IMR-90 (cell line): ENCODE measurements at regions not wholly inside any gene's neighbourhood (a gene's known extent, or its start where the extent isn't known, plus 50 kb on each side); places are given as distances from the start of the nearest gene placed in this dataset.

Experiments used
- ATAC-seq: fragments of 200-7000 bp; cut with Tn5 transposase; 2 replicates; pipeline ENCODE4 v1.9.1; 2020; ENCODE audit warnings: low read depth, mild to moderate bottlenecking, moderate library complexity
- BruUV-seq: library from RNA; stranded (reverse); fragments of 400-500 nt; replicated peaks from 2 replicates; lab custom pipeline; 2021; lab: Mats Ljungman, UMichigan
- CTCF ChIA-PET: fragments of 300-600 bp; formaldehyde crosslinking; extraction: SDS; loops from one replicate; lab custom pipeline; 2021; ENCODE audit warnings: antibody characterized with exemption; lab: Yijun Ruan, JAX
- POLR2A ChIA-PET: fragments of 300-600 bp; sonication (Branson Sonifier 250); formaldehyde crosslinking; loops from one replicate; lab custom pipeline; 2022; ENCODE audit warnings: antibody characterized with exemption; ENCODE audit not compliant: unreplicated experiment; lab: Charles Lee
- DNase-seq: peaks from one replicate; pipeline ENCODE4 v3.0.0; 2013
- H2AFZ ChIP-seq: replicated peaks from 2 replicates; pipeline ENCODE3; 2013; ENCODE audit warnings: low read length, mild to moderate bottlenecking; ENCODE audit not compliant: poor library complexity
- H2AK5ac ChIP-seq: 2 replicates; pipeline ENCODE4 v1.6.1; 2013; ENCODE audit warnings: low read depth, low read length, inconsistent platforms
- H2AK9ac ChIP-seq: replicated peaks from 2 replicates; pipeline ENCODE3; 2013; ENCODE audit warnings: mild to moderate bottlenecking, low read depth, low read length, moderate library complexity; ENCODE audit not compliant: poor library complexity
- H2BK120ac ChIP-seq: 2 replicates; pipeline ENCODE4 v1.6.1; 2013; ENCODE audit warnings: low read depth, low read length, inconsistent platforms
- H2BK15ac ChIP-seq: 3 replicates; pipeline ENCODE4 v1.6.1; 2013; ENCODE audit warnings: low read depth, low read length, inconsistent platforms
- H2BK20ac ChIP-seq: 2 replicates; pipeline ENCODE4 v1.6.1; 2013; ENCODE audit warnings: low read depth, mild to moderate bottlenecking, inconsistent platforms, low read length, moderate library complexity
- H2BK5ac ChIP-seq: 2 replicates; pipeline ENCODE4 v1.6.1; 2013; ENCODE audit warnings: mild to moderate bottlenecking, low read depth, low read length, inconsistent platforms; ENCODE audit not compliant: poor library complexity, severe bottlenecking
- H3K14ac ChIP-seq: replicated peaks from 2 replicates; pipeline ENCODE4 v1.6.1; 2013; ENCODE audit warnings: low read depth, low read length, inconsistent platforms
- H3K18ac ChIP-seq: 2 replicates; pipeline ENCODE4 v1.6.1; 2013; ENCODE audit warnings: low read depth, low read length, control low read depth
- H3K23ac ChIP-seq: 2 replicates; pipeline ENCODE4 v1.6.1; 2013; ENCODE audit warnings: low read depth, low read length, inconsistent platforms
- H3K27ac ChIP-seq: 2 replicates; pipeline ENCODE4 v1.5.1; 2013; ENCODE audit warnings: mild to moderate bottlenecking, control low read depth, low read length; ENCODE audit not compliant: insufficient read depth
- H3K27me3 ChIP-seq: 2 replicates; pipeline ENCODE4 v1.6.1; 2013; ENCODE audit warnings: low read length; ENCODE audit not compliant: control insufficient read depth, insufficient read depth
- H3K36me3 ChIP-seq: 2 replicates; pipeline ENCODE4 v1.6.1; 2013; ENCODE audit warnings: low read length, mixed read lengths; ENCODE audit not compliant: control insufficient read depth, insufficient read depth
- H3K4ac ChIP-seq: 2 replicates; pipeline ENCODE4 v1.6.1; 2013; ENCODE audit warnings: low read depth, low read length, inconsistent platforms
- H3K4me1 ChIP-seq: 2 replicates; pipeline ENCODE4 v1.6.1; 2013; ENCODE audit warnings: low read length, mixed read lengths; ENCODE audit not compliant: control insufficient read depth, insufficient read depth
- H3K4me2 ChIP-seq: 2 replicates; pipeline ENCODE4 v1.6.1; 2013; ENCODE audit warnings: low read depth, mild to moderate bottlenecking, control low read depth, low read length, moderate library complexity
- H3K4me3 ChIP-seq: 2 replicates; pipeline ENCODE4 v1.5.1; 2013; ENCODE audit warnings: low read depth, mild to moderate bottlenecking, control low read depth, low read length, moderate library complexity; ENCODE audit not compliant: insufficient read depth
- H3K56ac ChIP-seq: 2 replicates; pipeline ENCODE4 v1.6.1; 2013; ENCODE audit warnings: low read length, inconsistent platforms; ENCODE audit not compliant: insufficient read depth; ENCODE audit errors: extremely low read depth
- H3K79me1 ChIP-seq, 2 experiments: 2 replicates each; pipeline ENCODE4 v1.6.1; 2013; ENCODE audit warnings: low read length in 2 of 2, inconsistent platforms in 1 of 2, low read depth in 1 of 2
- H3K9ac ChIP-seq: 2 replicates; pipeline ENCODE4 v1.6.1; 2013; ENCODE audit warnings: low read depth, low read length, control low read depth
- H3K9me1 ChIP-seq: 2 replicates; pipeline ENCODE4 v1.6.1; 2013; ENCODE audit warnings: low read length, inconsistent platforms; ENCODE audit not compliant: insufficient read depth
- H3K9me3 ChIP-seq: 2 replicates; pipeline ENCODE4 v1.6.1; 2013; ENCODE audit warnings: low read length; ENCODE audit not compliant: control insufficient read depth, insufficient read depth
- H4K20me1 ChIP-seq: 2 replicates; pipeline ENCODE4 v1.6.1; 2013; ENCODE audit warnings: low read length, inconsistent platforms; ENCODE audit not compliant: insufficient read depth
- H4K5ac ChIP-seq: 2 replicates; pipeline ENCODE4 v1.6.1; 2013; ENCODE audit warnings: mild to moderate bottlenecking, low read depth, low read length, control low read depth
- H4K8ac ChIP-seq, 2 experiments: 2 replicates each; pipeline ENCODE4 v1.6.1; 2013; ENCODE audit warnings: low read depth in 2 of 2, low read length in 2 of 2, control low read depth in 1 of 2, inconsistent platforms in 1 of 2
- H4K91ac ChIP-seq: 2 replicates; pipeline ENCODE4 v1.6.1; 2013; ENCODE audit warnings: low read depth, low read length, inconsistent platforms; ENCODE audit not compliant: insufficient read depth
- BHLHE40 ChIP-seq: fragments of 150-350 bp; IDR thresholded peaks from 2 replicates; pipeline ENCODE4 v1.6.1; 2016; ENCODE audit warnings: mild to moderate bottlenecking, low read depth, low read length
- CEBPB ChIP-seq: IDR thresholded peaks from 2 replicates; pipeline ENCODE4 v1.6.1; 2012; ENCODE audit warnings: low read depth, low read length, improper control_type of control experiment
- CHD1 ChIP-seq: IDR thresholded peaks from 2 replicates; pipeline ENCODE4 v1.6.1; 2012; ENCODE audit warnings: low read depth, low read length, improper control_type of control experiment
- FOS ChIP-seq: fragments of 150-350 bp; IDR thresholded peaks from 2 replicates; pipeline ENCODE4 v1.6.1; 2016; ENCODE audit warnings: low read depth, low read length
- MAFK ChIP-seq: IDR thresholded peaks from 2 replicates; pipeline ENCODE4 v1.6.1; 2012; ENCODE audit warnings: low read depth, low read length, improper control_type of control experiment
- MAZ ChIP-seq: IDR thresholded peaks from 2 replicates; pipeline ENCODE4 v1.6.1; 2012; ENCODE audit warnings: low read depth, mild to moderate bottlenecking, low read length, improper control_type of control experiment, moderate library complexity, borderline replicate concordance
- MXI1 ChIP-seq: IDR thresholded peaks from 2 replicates; pipeline ENCODE4 v1.6.1; 2012; ENCODE audit warnings: low read depth, mild to moderate bottlenecking, low read length, moderate library complexity, borderline replicate concordance
- NFE2L2 ChIP-seq: fragments of 150-350 bp; IDR thresholded peaks from 2 replicates; pipeline ENCODE4 v1.6.1; 2016; ENCODE audit warnings: low read depth, mild to moderate bottlenecking, low read length
- POLR2A ChIP-seq: IDR thresholded peaks from 2 replicates; pipeline ENCODE4 v1.6.1; 2012; ENCODE audit warnings: mild to moderate bottlenecking, low read depth, low read length
- RAD21 ChIP-seq: IDR thresholded peaks from 2 replicates; pipeline ENCODE4 v1.6.1; 2012; ENCODE audit warnings: low read length, improper control_type of control experiment
- RCOR1 ChIP-seq: IDR thresholded peaks from 2 replicates; pipeline ENCODE4 v1.6.1; 2012; ENCODE audit warnings: mild to moderate bottlenecking, low read length, improper control_type of control experiment; ENCODE audit not compliant: insufficient replicate concordance
- RFX5 ChIP-seq: IDR thresholded peaks from 2 replicates; pipeline ENCODE4 v1.8.0; 2012; ENCODE audit warnings: low read depth, mild to moderate bottlenecking, low read length, moderate library complexity
- SMC3 ChIP-seq: fragments of 150-350 bp; IDR thresholded peaks from 2 replicates; pipeline ENCODE4 v1.6.1; 2016; ENCODE audit warnings: low read depth, mild to moderate bottlenecking, antibody characterized with exemption, low read length, moderate library complexity
- WGBS, 2 experiments: methylation state at CpG; one replicate each; pipeline versions ENCODE4 v1.1.5 to v1.1.7; 2013; ENCODE audit warnings: missing lambda C conversion rate in 2 of 2; ENCODE audit not compliant: insufficient read length in 1 of 2; ENCODE audit errors: extremely low coverage in 2 of 2; 5-methylcytosine and 5-hydroxymethylcytosine counted together
- dilution Hi-C: fragments of 300-500 bp; cut with HindIII; formaldehyde crosslinking; loops from one replicate; pipeline ENCODE4 v1.14.3; 2018; ENCODE audit warnings: low sequenced_read_pairs; ENCODE audit not compliant: unreplicated experiment
- in situ Hi-C: fragments of 300-500 bp; cut with MboI; formaldehyde crosslinking; loops from 3 replicates; pipeline ENCODE4 v1.14.3; 2019; ENCODE audit warnings: low sequenced_read_pairs, inconsistent platforms, mixed read lengths
- intact Hi-C: fragments of 100-400 bp; cut with micrococcal nuclease; formaldehyde crosslinking; loops from 2 replicates; pipeline ENCODE4 v1.10.0; 2022
- TF ChIP-seq, protein P1 (sequence below): fragments of 150-350 bp; IDR thresholded peaks from 2 replicates; pipeline ENCODE4 v1.6.1; 2016; ENCODE audit warnings: low read depth, mild to moderate bottlenecking, low read length, moderate library complexity, borderline replicate concordance
- TF ChIP-seq, protein P2 (sequence below): conservative IDR thresholded peaks from 2 replicates; pipeline ENCODE4 v1.5.1; 2012; ENCODE audit warnings: mild to moderate bottlenecking, low read depth, low read length, improper control_type of control experiment
- TF ChIP-seq, protein P3 (sequence below): fragments of 150-350 bp; IDR thresholded peaks from 2 replicates; pipeline ENCODE4 v1.6.1; 2017; ENCODE audit warnings: mild to moderate bottlenecking, antibody characterized with exemption, low read length, low read depth

DNA sequence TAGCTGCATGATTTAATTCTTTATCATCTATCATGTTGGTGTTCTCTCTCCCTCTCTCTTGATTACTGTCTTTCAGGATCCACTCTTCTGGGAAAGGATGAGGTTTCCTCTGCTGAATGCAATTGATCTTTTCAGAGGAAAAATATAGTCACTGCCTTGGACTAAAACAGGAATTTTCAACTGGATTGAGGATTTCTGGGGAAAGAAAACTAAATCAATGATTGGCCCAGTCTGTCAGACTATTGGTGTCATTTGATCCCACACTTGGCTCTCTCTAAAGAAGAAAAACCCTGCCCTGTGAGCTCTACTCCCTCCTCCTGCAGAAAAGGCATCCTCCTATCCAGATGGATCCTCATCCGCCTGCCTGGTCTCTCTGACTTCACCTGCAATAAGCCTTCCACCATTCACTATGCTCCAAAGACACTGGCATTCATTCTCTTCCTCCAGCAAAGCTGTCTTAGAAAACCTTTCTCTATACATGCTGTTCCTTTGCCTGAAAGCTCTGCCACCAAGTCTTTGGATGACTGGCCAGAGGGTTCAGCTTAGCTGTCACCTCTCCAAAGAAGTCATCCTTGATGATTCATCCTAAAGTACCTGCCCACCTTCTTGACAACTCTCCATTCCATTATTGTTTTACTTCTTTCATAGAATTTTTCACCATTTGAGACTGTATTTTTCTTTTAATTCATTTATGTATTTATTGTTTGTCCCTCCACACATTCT lies 127.7 kb upstream of the CAND1 start:
- H3K14ac ChIP-seq = no peak overlapping the region
- H2BK15ac ChIP-seq = no peak overlapping the region
- no peaks in the 10 kb centered on the region for H3K9me3 ChIP-seq
- H3K56ac ChIP-seq = no peak overlapping the region
- no peak overlapping the region for H4K91ac ChIP-seq
- no peaks in the 10 kb centered on the region for H3K4me1 ChIP-seq
- H2AK5ac ChIP-seq = no peak overlapping the region
- no peak overlapping the region for H3K23ac ChIP-seq
- H2BK20ac ChIP-seq = no peak overlapping the region
- no peaks in the 10 kb centered on the region for H3K79me1 ChIP-seq
- H3K27me3 ChIP-seq = no peaks in the 10 kb centered on the region
- ATAC-seq (no peak), DNase-seq (no peak)
- no peak overlapping the region for H4K8ac ChIP-seq
- H2AK9ac ChIP-seq = no peak overlapping the region
- H3K4ac ChIP-seq = no peak overlapping the region
- no peak for TF ChIP-seq NFE2L2
- TF ChIP-seq, protein P1, sequence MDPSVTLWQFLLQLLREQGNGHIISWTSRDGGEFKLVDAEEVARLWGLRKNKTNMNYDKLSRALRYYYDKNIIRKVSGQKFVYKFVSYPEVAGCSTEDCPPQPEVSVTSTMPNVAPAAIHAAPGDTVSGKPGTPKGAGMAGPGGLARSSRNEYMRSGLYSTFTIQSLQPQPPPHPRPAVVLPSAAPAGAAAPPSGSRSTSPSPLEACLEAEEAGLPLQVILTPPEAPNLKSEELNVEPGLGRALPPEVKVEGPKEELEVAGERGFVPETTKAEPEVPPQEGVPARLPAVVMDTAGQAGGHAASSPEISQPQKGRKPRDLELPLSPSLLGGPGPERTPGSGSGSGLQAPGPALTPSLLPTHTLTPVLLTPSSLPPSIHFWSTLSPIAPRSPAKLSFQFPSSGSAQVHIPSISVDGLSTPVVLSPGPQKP = no peak
- TF ChIP-seq CHD1 = no peak
- no peak for TF ChIP-seq MAZ
- TF ChIP-seq RCOR1 = no peak
- TF ChIP-seq SMC3 = no peak
- no peak for TF ChIP-seq FOS
- TF ChIP-seq POLR2A = no peak
- TF ChIP-seq RAD21 = no peak
- TF ChIP-seq RFX5 = no peak
- TF ChIP-seq, protein P2, sequence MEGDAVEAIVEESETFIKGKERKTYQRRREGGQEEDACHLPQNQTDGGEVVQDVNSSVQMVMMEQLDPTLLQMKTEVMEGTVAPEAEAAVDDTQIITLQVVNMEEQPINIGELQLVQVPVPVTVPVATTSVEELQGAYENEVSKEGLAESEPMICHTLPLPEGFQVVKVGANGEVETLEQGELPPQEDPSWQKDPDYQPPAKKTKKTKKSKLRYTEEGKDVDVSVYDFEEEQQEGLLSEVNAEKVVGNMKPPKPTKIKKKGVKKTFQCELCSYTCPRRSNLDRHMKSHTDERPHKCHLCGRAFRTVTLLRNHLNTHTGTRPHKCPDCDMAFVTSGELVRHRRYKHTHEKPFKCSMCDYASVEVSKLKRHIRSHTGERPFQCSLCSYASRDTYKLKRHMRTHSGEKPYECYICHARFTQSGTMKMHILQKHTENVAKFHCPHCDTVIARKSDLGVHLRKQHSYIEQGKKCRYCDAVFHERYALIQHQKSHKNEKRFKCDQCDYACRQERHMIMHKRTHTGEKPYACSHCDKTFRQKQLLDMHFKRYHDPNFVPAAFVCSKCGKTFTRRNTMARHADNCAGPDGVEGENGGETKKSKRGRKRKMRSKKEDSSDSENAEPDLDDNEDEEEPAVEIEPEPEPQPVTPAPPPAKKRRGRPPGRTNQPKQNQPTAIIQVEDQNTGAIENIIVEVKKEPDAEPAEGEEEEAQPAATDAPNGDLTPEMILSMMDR = no peak
- TF ChIP-seq MXI1 = no peak
- no peak for TF ChIP-seq MAFK
- TF ChIP-seq BHLHE40 = no peak
- no peak for TF ChIP-seq CEBPB
- TF ChIP-seq, protein P3, sequence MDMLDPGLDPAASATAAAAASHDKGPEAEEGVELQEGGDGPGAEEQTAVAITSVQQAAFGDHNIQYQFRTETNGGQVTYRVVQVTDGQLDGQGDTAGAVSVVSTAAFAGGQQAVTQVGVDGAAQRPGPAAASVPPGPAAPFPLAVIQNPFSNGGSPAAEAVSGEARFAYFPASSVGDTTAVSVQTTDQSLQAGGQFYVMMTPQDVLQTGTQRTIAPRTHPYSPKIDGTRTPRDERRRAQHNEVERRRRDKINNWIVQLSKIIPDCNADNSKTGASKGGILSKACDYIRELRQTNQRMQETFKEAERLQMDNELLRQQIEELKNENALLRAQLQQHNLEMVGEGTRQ = no peak
- WGBS, 2 experiments = 0% methylated on average over 1 of the region's 1 CpG; no CpG with 5 or more reads in 1 of the 2 experiments
- H2BK120ac ChIP-seq = no peak overlapping the region
- H3K18ac ChIP-seq = no peak overlapping the region
- CTCF ChIA-PET = no interaction called here
- H3K27ac ChIP-seq = no peak overlapping the region
- no peak overlapping the region for H2AFZ ChIP-seq
- H3K9me1 ChIP-seq = no peaks in the 10 kb centered on the region
- BruUV-seq = no TSS peak
- POLR2A ChIA-PET = no interaction called here
- H2BK5ac ChIP-seq = no peak overlapping the region
- no peak overlapping the region for H3K4me2 ChIP-seq
- H4K5ac ChIP-seq = no peak overlapping the region
- intact Hi-C loops (no loop called here), in situ Hi-C loops (no loop called here), dilution Hi-C loops (no loop called here)
- no peaks in the 10 kb centered on the region for H3K36me3 ChIP-seq
- H3K4me3 ChIP-seq = no peak overlapping the region
- no peak overlapping the region for H3K9ac ChIP-seq
- no peaks in the 10 kb centered on the region for H4K20me1 ChIP-seq
